ENCODE measurements at regions not wholly inside any gene's neighbourhood (a gene's known extent, or its start where the extent isn't known, plus 50 kb on each side); places are given as distances from the start of the nearest gene placed in this dataset.

DNA sequence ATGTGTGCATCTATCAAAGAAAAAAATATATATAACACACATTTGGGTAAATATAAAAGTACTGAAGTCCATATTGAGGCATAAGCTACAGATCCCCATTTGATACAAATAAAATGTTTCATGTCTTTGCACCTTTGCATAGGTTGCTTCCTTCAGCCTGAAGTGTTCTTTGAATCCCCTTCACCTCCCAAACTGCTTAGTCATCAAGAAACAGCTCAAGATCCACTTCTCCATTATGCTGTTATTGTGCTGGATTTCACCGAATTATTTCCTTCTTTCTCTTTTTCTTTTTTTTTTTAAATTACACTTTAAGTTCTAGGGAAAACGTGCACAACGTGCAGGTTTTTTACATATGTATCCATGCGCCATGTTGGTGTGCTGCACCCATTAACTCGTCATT is 419.1 kb downstream of the ENC1 start:
- no peaks in the 10 kb centered on the region for H3K27me3 ChIP-seq (ENCODE audit: insufficient read depth)
- H3K27ac ChIP-seq (ENCODE audit: low read depth): no peak overlapping the region
- Mint-ChIP-seq H3K4me3 (no peak overlapping the region), H3K9me3 (peaks cover 47% of the 10 kb centered on the region), H3K27ac (no peak overlapping the region), H3K27me3 (ENCODE audit: insufficient read depth, low read depth, poor library complexity) (no peaks in the 10 kb centered on the region), H3K36me3 (ENCODE audit: low read depth) (peaks cover 23% of the 10 kb centered on the region; the same call in 2 of the 3 replicates), H3K4me1 (no peaks in the 10 kb centered on the region)
- DNase-seq (ENCODE audit: low spot score): no peak
- H3K4me3 ChIP-seq: no peak overlapping the region
- no peaks in the 10 kb centered on the region for H3K9me2 ChIP-seq (ENCODE audit: insufficient read depth)
- H3K36me3 ChIP-seq (ENCODE audit: insufficient read depth): peaks cover 9% of the 10 kb centered on the region; the same call in 1 of the 2 replicates
- no peaks in the 10 kb centered on the region for H3K79me2 ChIP-seq (replicated peaks; ENCODE audit: insufficient read depth)
- H3K4me2 ChIP-seq: no peak overlapping the region
- no peak for ATAC-seq
- H4K20me1 ChIP-seq (replicated peaks; ENCODE audit: insufficient read depth): no peaks in the 10 kb centered on the region
- H3F3A ChIP-seq (replicated peaks; ENCODE audit: low read depth): no peaks in the 10 kb centered on the region
- H2AFZ ChIP-seq: no peak overlapping the region
- no peak for TF ChIP-seq REST (IDR thresholded peaks at IDR 0.05; ENCODE audit: unreplicated experiment)
- TF ChIP-seq ZNF331 (CRISPR knock-in tag; IDR thresholded peaks at IDR 0.05; ENCODE audit: low read depth): no peak
- TF ChIP-seq ZNF114 (CRISPR knock-in tag; IDR thresholded peaks at IDR 0.05): no peak
- TF ChIP-seq JUNB (IDR thresholded peaks at IDR 0.05; ENCODE audit: unreplicated experiment): no peak
- no peak for TF ChIP-seq CREB1 (CRISPR knock-in tag; IDR thresholded peaks at IDR 0.05; ENCODE audit: low read depth)
- TF ChIP-seq, protein P1, sequence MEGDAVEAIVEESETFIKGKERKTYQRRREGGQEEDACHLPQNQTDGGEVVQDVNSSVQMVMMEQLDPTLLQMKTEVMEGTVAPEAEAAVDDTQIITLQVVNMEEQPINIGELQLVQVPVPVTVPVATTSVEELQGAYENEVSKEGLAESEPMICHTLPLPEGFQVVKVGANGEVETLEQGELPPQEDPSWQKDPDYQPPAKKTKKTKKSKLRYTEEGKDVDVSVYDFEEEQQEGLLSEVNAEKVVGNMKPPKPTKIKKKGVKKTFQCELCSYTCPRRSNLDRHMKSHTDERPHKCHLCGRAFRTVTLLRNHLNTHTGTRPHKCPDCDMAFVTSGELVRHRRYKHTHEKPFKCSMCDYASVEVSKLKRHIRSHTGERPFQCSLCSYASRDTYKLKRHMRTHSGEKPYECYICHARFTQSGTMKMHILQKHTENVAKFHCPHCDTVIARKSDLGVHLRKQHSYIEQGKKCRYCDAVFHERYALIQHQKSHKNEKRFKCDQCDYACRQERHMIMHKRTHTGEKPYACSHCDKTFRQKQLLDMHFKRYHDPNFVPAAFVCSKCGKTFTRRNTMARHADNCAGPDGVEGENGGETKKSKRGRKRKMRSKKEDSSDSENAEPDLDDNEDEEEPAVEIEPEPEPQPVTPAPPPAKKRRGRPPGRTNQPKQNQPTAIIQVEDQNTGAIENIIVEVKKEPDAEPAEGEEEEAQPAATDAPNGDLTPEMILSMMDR (conservative IDR thresholded peaks at IDR 0.05; ENCODE audit: low read depth in 2 of 2): no peak
- TF ChIP-seq EZH2phosphoT487 (IDR thresholded peaks at IDR 0.05; ENCODE audit: unreplicated experiment): no peak
- no peak for TF ChIP-seq STAT1 (IDR thresholded peaks at IDR 0.05; ENCODE audit: unreplicated experiment)
- TF ChIP-seq EZH2 (IDR thresholded peaks at IDR 0.05; ENCODE audit: low read depth, unreplicated experiment): no peak
- TF ChIP-seq NANOG (IDR thresholded peaks at IDR 0.05; ENCODE audit: borderline replicate concordance): no peak
- TF ChIP-seq ZNF462 (CRISPR knock-in tag; IDR thresholded peaks at IDR 0.05): no peak
- TF ChIP-seq, protein P2, sequence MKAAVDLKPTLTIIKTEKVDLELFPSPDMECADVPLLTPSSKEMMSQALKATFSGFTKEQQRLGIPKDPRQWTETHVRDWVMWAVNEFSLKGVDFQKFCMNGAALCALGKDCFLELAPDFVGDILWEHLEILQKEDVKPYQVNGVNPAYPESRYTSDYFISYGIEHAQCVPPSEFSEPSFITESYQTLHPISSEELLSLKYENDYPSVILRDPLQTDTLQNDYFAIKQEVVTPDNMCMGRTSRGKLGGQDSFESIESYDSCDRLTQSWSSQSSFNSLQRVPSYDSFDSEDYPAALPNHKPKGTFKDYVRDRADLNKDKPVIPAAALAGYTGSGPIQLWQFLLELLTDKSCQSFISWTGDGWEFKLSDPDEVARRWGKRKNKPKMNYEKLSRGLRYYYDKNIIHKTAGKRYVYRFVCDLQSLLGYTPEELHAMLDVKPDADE (IDR thresholded peaks at IDR 0.05): no peak
- TF ChIP-seq POLR2AphosphoS5 (IDR thresholded peaks at IDR 0.05; ENCODE audit: low read depth): no peak
- H3K4me1 ChIP-seq (ENCODE audit: insufficient read depth): no peaks in the 10 kb centered on the region

Measured in GM23338 (cell line).